HG03066 (cell line): ENCODE measurements at regions not wholly inside any gene's neighbourhood (a gene's known extent, or its start where the extent isn't known, plus 50 kb on each side); places are given as distances from the start of the nearest gene placed in this dataset.
"Not testable (repeated sequence)": the region's sequence is repeated elsewhere in the genome, so short reads cannot be mapped to it uniquely, and the experiment has no call there.

Experiments
- ATAC-seq: cut with Tn5 transposase; IDR thresholded peaks from one replicate; pipeline ENCODE4 v1.9.1; 2021; ENCODE audit warnings: low read depth; ENCODE audit not compliant: unreplicated experiment

- no peak for ATAC-seq
These were observed 1635.4 kb upstream of the SLC10A2 start for GRCh38 chr13:104701591-104701990.

DNA sequence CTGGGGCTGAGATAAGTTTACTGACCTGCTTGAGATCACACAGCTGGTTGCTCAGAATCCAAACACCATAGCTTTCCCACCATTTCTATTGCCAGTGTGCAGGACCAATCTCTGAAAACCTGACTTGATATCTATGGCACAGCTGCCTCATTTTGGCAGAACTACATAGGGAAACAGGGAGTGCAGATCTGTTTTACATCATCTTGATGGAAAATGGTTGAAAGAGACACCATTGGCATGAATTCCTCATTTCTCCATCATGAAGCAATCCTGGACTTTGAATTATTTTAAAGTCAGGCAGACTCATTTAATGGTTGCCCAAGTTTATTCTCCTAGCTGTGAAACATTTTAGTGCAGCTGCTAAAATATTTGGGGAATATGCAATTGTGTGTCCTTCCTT is 1628.2 kb upstream of the SLC10A2 start:
- no peak for ATAC-seq

GRCh38 chr13:104693126-104693525 is 1626.9 kb upstream of the SLC10A2 start:
- ATAC-seq, result no peak

GRCh38 chr13:104691767-104692467 is 1625.7 kb upstream of the SLC10A2 start:
- no peak for ATAC-seq

- ATAC-seq, result no peak
These were observed 1620.3 kb upstream of the SLC10A2 start for GRCh38 chr13:104686484-104686883.

DNA sequence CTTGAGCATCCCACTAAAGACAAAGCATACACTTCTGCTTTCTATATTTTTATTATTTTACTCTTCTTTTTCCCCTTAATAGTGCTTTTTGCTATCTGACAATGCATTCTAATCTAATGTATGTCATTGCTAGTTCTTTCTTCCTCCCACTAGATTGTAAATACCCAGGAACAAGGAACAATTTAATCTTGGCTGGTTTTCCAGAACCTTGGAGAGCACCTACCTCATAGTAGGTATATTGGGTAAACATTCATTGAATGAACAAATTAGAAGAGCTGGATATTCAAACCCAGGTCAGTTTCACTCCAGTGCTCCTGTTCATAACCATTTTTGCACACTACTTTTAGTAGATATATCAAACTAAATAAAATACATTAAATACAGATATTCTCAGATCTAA is 1617.6 kb upstream of the SLC10A2 start:
- no peak for ATAC-seq

DNA sequence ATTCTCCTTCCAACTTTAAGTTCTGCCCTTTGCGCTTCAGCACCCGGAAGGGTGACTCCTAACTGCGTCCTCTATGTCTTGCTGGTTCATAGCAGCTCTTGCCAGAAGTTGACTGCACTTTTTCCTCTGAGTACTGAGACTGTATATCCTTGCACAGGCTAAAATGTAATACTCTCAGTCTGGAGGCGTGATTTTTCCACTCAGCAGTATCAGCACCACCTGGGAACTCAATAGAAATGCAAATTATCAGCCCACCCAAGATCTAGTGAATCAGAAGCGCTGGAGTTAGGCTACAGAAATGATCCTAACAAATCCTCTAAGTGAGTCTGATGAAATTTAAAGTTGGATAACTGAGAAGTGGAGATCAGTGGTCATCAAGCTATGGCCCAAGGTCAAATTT is 1611.9 kb upstream of the SLC10A2 start:
- no peak for ATAC-seq

- no peak for ATAC-seq
These were observed 1605.7 kb upstream of the SLC10A2 start for GRCh38 chr13:104671901-104672300.

DNA sequence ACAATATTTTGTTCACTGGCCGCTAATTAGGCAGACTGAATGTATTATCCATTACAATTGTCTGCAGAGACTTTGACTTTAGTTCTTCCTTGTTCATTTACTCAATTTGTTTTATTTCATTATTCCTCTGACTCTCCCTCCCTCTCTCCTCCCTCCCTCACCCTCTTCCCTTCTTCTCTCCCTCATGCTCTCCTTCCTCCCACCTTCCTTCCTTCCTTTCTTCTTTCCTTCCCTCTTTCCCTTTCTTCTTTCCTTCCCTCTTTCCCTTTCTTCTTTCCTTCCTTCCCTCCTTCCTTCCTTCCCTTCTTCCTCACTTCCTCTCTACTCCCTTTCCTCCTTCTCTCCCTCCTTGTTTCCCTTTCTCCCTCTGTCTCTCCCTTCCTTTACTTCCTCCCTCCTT is 1591.0 kb upstream of the SLC10A2 start:
- ATAC-seq, result no peak

GRCh38 chr13:104650431-104650830 is 1584.2 kb upstream of the SLC10A2 start:
- ATAC-seq, result no peak

- no peak for ATAC-seq
These were observed 1582.1 kb upstream of the SLC10A2 start for GRCh38 chr13:104648291-104648690.

DNA sequence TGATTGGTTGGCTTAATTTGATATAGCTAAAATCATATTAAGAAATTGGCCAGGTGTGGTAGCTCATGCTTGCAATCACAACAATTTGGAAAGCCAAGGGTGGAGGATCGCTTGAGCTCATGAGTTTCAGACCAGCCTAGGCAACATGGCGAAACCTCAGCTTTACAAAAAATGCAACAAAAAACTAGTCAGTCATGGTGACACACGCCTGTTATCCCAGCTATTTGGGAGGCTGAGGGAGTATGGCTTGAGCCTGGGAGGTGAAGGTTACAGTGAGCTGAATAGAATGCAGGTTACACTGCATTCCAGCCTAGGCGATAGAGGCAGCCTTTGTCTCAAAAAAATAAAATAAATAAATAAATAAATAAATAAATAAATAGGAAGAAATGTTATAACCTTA is 1579.6 kb upstream of the SLC10A2 start:
- ATAC-seq, result no peak

DNA sequence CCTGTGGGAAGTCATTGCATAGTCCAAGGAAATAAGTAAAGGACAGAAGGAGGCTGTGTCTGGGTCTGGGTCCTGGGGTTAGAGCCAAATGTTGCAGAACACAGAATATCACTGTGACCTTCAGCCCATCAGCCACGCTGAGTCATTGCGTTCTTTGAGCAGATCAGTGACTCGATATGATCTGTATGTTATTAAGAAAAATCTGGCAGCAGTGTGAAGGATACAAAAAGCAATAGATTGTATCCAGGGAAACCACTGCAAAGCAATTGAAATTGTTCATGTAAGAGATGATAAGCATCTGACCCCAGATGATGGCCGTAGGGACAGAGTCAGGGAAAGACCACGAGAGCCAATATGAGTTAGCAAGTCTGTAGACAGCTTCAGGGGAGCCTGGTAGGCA is 1575.1 kb upstream of the SLC10A2 start:
- no peak for ATAC-seq

GRCh38 chr13:104635879-104636278 is 1569.7 kb upstream of the SLC10A2 start:
- ATAC-seq, result no peak

GRCh38 chr13:104634016-104634415 is 1567.8 kb upstream of the SLC10A2 start:
- no peak for ATAC-seq

DNA sequence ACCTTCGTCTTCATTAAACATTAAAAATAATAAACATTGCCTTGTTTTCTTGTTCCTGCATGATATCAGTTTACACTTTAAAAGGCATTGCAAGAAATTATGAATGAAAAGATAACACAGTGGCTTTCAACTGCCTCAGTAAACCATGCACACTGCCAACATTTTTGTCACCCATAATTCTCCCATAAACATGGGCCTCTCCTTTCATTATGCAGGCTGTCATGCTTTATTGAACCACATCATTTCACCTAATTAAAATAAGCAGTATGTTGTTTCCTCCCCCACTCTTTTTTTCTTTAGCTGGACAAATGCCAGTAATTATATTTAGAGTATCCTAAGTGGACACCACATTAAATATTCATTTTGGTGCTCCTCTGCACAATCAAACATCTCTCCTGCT is 1566.5 kb upstream of the SLC10A2 start:
- ATAC-seq, result no peak

- ATAC-seq, result no peak
These were observed 1559.0 kb upstream of the SLC10A2 start for GRCh38 chr13:104625201-104625600.

DNA sequence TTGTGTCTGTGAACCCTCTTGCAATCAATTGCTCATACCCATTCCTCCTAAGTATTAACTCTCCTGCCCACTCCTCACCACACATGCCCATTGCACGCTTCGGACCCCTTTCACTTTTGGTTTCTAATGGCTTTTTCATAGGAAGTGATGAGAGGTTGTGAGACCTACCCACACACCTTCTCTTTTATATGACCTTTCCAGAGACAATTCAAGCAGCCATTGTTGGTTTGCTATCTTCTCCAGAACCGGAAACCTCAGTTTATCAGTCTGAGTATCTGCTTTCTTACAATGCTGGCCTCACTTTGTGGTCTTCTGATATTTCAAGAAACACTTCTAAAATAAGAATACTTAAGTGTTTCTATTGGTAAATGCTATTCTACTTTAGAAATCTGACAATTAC is 1550.8 kb upstream of the SLC10A2 start:
- ATAC-seq, result no peak

DNA sequence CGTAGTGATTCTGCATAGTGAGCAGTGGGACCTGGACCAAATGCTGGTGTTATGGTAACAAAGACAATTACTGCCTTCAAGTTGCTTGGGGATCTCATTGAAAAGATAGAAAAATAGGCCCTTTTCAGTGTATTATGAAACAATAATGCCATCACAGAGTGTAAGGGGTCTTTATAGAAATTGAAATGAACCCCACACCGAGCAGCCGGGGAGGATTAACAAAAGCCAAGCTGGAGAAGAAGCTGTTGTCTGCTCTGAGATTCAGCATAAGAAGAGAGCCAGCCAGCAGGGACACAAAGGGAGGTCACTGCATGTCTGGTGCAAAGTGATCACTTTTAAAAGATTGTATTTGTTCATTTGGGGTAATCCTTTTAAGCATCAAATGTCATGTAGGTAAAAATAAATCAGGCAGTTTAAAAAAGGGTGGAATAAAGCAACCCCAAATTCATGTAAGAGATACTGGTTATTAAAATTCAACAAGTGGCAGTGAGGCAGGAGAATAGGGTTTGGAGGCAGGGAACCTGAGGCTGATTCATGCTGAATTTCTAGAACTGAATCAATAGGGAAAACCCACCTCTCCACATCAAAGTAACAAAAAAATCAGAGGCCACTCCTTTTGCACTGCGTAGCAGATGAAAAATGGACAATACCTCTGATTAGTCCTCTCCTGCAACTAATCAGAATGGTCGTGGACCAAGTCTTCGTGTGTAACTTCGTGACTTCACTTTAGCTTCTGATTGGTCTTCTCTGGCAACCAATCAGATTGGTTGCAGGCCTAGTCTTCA is 1548.3 kb upstream of the SLC10A2 start:
- no peak for ATAC-seq

DNA sequence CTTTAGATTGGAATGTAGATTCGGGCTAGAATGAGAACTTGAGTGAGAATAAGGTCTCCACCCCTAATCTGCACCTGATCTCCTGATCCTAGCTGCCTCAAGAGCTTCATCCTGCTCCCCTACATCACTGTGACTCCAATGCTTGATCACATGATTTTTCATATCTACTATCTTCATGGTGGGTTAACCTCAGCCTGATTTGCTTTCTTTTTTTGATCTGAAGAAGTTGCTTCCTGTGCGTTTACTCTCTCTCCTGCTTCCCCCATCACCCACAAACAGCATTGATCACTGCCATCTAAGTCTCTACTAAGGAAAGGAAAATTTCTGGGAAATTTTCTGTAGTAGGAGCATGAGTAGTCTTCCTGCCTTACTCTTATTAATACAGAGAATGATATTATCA is 1542.1 kb upstream of the SLC10A2 start:
- ATAC-seq, result no peak

DNA sequence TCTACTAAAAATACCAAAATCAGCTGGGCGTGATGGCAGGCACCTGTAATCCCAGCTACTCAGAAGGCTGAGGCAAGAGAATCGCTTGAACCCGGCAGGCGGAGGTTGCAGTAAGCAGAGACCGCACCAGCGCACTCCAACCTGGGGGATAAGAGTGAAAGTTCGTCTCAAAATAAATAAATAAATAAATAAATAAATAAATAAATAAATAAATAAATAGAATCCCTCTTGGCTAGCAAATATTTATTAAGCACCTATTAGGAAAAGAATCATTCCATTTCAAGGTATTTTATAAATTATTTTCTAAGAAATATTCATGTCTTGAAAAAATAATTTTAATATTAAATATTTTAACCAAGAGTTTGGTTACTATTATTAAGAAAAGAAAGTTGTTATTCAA is 1539.2 kb upstream of the SLC10A2 start:
- ATAC-seq, result not testable (repeated sequence)

GRCh38 chr13:104597546-104598180 is 1531.4 kb upstream of the SLC10A2 start:
- ATAC-seq, result no peak
